IPS DF 4.7 (cell line): ENCODE measurements at regions not wholly inside any gene's neighbourhood (a gene's known extent, or its start where the extent isn't known, plus 50 kb on each side); places are given as distances from the start of the nearest gene placed in this dataset.

ENCODE experiments used
- DNase-seq: peaks from one replicate; pipeline ENCODE4 v3.0.0-alpha.2; 2013; ENCODE audit warnings: low spot score; ENCODE audit errors: extremely low read depth

DNA sequence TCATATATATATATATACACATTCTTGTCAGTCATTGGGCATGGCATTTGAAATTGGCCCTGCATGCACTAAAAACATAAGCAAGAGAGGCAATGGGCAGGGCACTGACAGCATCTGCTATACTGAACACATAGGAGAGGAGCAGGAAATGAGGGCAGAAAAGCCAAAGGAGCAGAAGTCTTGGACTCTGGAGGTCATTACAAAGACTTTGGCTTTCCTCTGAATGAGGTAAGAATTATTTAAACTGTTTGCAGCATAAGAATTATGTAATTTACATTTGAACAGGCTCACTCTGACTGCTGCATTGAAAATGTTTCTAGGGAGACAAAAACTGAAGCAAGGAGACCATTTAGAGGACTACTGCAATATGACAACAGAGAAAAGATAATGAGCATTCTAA lies 396.5 kb downstream of the PRDM5 start:
- DNase-seq, result no peak

GRCh38 chr4:120525106-120525505 lies 397.4 kb downstream of the PRDM5 start:
- DNase-seq, result no peak

DNA sequence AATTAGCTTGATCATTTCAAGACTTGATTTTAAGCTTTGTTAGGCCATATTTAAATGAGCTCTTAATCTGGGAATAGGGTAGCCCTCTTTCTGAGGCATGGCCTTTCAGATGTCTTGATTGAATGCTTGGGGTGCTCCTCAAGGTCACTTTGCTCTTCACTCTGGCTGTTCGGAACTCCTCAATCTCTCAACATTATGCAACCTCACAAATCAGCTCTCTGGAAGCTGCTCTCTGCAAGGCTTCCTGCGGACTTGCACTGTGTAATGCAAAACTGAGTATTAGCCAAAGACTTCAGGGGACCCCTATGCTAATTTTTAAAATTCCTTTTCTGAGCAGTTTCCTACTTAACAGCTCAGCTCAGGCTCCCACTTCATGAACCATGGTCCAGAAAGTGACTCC lies 398.3 kb downstream of the PRDM5 start:
- peak; percentile 33 for DNase-seq

- DNase-seq, result no peak
Measured at GRCh38 chr4:120520761-120521160, 401.8 kb downstream of the PRDM5 start.

GRCh38 chr4:120517966-120518365 lies 404.6 kb downstream of the PRDM5 start:
- DNase-seq, result no peak

GRCh38 chr4:120509719-120510118 lies 412.8 kb downstream of the PRDM5 start:
- DNase-seq, result no peak

DNA sequence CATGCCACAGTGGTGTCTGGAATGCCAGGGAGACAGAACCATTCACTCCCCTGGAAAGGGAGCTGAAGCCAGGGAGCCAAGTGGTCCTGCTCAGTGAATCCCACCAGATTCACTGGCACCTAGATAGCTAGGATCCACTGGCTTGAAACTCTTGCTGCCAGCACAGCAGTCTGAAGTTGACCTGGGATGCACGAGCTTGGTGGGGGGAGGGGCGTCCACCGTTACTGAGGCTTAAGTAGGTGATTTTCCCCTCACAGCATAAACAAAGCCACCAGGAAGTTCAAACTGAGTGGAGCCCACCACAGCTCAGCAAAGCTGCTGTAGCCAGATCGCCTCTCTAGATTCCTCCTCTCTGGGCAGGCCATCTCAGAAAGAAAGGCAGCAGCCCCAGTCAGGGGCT lies 413.3 kb downstream of the PRDM5 start:
- DNase-seq, result no peak

DNA sequence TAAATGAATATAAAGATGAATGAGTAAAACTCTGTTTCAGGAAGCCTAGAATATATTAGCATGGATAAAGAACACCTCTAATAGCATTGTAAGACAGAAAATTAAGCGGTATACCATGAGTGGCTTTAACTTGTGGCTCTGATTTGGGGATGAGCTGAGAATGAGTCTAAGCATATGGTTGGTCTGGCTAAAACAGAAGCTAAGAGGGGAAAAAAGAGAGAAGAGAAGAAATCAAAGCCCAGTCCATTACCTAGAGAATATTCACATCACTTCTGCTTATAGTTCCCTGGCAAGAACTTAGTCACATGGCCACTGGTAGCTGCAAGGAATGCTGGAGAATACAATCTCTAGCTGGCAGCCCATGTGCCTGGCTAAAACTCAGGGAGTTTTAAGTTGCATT lies 414.5 kb downstream of the PRDM5 start:
- no peak for DNase-seq

- DNase-seq, result no peak
Measured at GRCh38 chr4:120506536-120506935, 416.0 kb downstream of the PRDM5 start.

DNA sequence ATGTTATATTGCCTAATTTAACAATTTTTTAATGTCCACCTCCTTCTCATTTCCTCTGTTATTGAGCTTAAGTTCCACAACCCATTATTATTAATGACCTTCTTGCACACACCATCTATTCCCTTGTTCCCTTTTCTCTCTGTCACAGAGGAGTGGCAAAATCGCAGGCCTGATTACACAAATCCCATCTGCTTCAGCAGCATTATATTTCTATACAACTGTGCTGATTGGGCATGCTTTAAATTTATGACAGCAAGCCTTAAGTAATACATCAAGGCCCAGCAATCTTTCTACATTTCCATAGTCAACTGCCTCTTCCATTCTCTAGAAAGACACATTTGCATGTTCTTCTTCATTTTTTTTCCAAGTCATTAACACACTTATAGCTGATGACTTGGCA lies 423.8 kb downstream of the PRDM5 start:
- DNase-seq, result no peak

- no peak for DNase-seq
Measured at GRCh38 chr4:120491481-120491880, 424.8 kb upstream of the MAD2L1 start.

DNA sequence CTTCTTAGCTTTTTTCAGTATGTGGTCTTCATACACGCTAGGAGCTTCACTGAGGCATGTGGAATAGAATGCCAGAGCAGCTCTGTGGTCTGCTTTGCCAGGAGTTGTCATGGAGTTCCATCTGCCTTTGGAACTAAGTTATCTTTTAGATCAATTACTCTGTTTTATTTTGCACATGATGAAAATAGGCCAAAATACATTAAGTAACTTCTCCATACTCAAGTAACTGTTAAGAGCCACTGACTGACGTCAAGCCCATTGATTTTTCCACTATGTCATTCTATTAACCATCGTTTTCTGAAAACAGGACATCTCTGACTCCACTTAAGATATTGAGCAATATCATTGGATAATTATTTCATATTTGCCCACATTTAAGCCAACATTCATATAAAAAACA lies 415.1 kb upstream of the MAD2L1 start:
- no peak for DNase-seq

- DNase-seq, result no peak
Measured at GRCh38 chr4:120472447-120473131, 405.9 kb upstream of the MAD2L1 start.

- DNase-seq, result peak; percentile 41
Measured at GRCh38 chr4:120466429-120466828, 399.8 kb upstream of the MAD2L1 start.

DNA sequence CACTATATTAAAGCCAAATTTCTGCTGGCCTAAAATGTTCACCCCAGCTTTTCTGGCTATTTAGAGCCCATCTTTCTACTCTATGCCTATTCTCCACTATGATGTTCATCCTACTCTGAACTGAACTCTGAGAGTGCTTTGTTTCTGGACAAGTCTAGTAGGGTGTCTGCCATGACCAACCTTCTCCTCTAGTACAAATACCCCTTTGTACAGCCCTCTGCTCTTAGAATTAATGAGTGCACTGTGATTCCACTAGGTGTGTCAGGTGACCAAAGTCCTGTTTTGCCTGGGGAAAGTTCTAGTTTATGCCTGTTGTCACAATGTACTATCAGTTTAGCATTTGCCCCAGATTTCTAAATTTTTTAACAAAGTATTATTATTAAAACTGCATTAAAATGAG lies 388.1 kb upstream of the MAD2L1 start:
- no peak for DNase-seq

- no peak for DNase-seq
Measured at GRCh38 chr4:120452536-120452935, 385.9 kb upstream of the MAD2L1 start.

DNA sequence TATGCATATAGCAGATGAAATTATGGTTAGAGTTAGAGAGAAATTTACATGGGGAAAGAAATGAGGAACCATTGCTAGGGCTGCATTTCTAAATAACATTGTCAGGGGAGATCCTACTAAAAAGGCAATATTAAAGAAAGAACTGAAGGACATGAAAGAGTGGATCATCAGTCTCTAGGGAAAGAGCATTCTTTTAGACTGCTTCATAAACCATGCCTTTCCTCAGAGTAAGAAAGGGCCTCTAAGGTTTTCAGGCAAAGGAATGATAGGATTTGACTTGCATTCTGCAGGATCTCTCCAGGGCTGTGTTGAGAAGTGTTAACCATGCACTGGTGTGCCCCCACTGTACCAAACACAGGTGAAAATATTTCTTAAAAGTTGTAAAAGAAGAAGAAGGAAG lies 385.4 kb upstream of the MAD2L1 start:
- no peak for DNase-seq

DNA sequence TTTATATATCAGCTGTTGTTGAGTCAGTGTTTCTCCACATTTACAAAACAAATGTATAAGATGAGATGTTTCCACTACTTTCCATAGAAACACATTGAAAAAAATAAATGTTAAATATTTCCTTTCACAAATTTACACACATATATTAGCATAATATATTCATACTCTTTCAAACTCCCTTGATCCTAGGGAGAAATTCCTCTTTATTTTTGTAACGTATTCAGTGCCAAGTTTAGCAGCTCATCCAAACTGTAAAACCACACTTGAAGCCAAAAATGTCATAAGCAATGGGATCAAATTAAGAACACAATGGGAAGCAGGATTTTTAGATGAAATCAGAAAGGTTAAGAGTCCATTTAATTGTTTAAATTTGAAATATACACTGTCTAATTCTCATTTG lies 381.1 kb upstream of the MAD2L1 start:
- no peak for DNase-seq

DNA sequence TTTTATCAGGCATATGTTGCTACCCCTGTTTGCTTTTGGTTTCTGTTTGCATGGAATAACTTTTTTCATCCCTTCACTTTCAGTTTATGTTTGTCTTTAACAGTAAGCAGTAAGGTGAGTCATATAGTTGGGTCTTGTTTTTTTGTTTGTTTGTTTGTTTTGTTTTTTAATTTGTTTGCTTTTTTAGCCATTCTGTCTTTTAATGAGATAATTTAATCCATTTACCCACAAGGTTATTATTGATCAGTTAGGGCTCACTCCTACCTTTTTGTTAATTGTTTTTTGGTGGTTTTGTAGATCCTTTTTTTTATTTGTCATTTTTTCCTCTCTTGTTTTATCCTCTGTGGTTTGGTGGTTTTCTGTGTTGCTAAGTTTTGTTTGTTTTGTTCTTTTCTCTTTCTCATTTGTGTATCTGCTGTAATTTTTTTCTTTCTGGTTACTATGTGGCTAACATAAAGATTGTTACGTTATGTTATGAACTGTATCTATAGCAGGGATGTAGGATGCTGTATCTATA lies 379.5 kb upstream of the MAD2L1 start:
- no peak for DNase-seq

DNA sequence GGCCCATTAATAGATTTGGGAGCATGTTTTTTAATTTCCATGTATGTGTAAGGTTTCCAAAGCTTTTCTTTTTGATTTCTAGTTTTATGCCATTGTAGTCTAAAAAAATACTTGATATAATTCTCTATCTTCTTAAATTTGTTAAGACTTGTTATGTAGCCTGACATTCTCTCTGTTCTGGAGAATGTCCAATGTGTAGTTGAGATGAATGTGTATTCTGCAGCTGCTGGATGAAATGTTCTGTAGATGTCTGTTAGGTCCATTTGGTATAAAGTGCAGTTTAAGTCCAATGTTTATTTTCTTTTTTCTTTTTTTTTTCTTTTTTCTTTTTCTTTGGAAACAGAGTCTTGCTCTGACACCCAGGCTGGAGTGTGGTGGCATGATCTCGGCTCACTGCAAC lies 378.5 kb upstream of the MAD2L1 start:
- DNase-seq, result no peak

DNA sequence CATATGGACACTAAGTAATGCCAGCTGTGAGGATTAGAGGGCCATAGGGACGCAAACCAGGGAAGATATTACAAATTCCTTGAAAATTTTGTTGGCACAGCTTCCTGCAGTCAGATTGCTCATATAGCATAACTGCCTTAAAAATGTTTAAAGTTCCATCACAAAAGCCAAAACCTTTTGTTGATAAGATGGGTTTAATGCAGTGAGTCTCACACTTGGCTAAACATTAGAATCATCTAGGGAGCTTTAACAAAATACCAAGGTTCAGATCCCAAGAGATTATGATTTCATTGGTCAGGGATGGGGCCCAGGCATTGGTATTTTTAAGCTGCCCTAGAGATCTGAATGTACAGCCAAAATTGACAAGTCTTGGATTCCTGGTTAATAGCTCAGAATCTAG lies 376.5 kb upstream of the MAD2L1 start:
- DNase-seq, result no peak

GRCh38 chr4:120440730-120441129 lies 374.1 kb upstream of the MAD2L1 start:
- no peak for DNase-seq

DNA sequence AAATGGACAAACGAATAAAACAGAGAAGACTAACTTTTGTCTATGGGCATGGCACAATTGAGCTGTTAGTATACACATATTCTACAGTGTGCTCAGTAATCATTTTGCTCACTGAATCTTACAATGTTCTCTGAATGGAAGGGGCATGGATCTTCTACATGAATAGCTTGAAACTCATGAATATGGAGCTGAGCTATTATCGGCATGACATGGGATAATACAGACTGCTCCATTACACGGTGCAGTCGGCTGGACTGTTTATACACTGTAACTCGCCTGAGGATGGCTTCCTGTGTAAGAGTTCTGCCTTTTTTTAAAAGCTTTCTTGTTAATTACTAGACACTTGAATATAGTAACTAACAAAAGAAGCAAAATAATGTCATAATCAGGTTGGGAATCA lies 368.5 kb upstream of the MAD2L1 start:
- DNase-seq, result no peak

DNA sequence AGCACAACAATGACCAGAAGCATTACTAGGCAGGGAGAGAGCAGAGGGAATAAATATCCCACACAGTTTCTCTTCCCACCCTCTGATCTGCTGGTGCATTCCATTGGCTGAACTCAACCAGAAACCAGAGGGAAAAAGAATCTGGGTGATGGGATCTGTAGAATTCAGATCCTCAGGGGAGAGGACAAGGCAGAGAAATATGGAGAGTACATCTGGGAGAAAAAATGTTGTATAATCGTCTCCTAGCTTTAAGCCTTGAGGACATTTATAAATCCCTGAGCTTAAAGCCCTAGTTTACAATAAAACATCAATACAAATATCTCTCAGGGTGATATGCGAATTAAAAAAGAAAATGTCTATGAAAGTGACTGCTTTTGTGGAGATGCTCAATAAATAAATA lies 368.1 kb upstream of the MAD2L1 start:
- DNase-seq, result no peak
